ENCODE measurements at regions not wholly inside any gene's neighbourhood (a gene's known extent, or its start where the extent isn't known, plus 50 kb on each side); places are given as distances from the start of the nearest gene placed in this dataset.

DNA sequence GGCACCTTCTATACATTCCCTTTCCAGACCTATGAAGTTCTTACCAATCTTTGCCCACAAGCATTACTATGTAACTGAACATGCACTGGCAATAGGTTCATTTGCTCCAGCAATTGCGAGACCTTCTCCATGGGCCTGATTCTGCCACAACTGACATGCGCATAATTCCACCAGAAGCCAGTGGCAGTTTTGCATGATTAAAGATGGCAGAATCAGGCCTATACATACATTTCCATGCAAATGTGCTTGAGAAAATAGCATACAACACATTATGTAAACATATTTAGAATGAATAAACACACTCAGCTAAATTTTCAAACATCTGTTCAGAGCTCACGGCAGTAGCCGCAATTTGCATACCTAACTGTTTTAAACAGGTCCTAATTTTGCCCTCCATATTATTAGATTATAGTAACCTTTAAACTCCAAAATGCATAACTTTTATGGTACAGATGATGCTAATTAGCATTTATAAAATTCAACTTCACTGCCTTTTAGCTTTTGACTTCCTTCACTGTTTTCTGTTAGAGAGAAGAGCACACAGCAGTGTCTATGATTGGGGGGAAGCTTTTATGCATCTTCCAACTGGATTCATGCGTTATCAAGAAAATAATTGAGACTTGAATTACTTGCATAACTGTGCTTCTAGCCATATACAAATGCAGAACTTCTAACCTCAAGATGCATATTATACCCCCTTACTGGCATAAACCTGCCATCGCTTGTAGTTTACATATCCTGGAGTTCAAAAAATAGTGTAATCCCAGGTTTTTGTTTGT is 155.3 kb upstream of the CDH19 start:
- WGBS (ENCODE audit: insufficient coverage) = 97% methylated on average over 5 of the region's 6 CpGs

DNA sequence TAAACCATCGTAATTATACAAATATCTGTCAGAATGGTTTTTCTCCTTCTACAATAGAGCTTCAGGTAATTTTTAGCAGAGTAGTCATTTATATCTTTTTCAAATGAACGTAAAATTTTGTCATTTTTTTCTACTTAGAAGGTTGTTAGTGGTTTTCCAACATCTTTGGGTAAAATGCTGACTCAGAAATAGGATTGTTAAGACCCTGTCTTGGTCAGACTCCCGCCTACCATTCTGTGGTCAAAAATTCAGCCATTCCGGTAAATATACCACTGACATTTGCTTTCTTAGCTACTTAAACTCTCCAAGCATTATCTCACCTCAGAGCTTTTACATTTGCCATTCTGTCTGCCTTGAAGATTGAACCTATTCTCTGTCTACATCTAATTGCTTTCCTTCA is 154.1 kb upstream of the CDH19 start:
- DNase-seq = no peak
- Histone ChIP-seq H3K4me3 (ENCODE audit: low read length) (no peak overlapping the region), H3K36me3 (ENCODE audit: control insufficient read depth, insufficient read depth, low read length) (no peaks in the 10 kb centered on the region), H3K27me3 (ENCODE audit: control insufficient read depth, insufficient read depth, low read length) (no peaks in the 10 kb centered on the region), H3K4me1 (ENCODE audit: control insufficient read depth, insufficient read depth, low read length) (no peaks in the 10 kb centered on the region), H3K9me3 (ENCODE audit: control insufficient read depth, insufficient read depth, low read length) (no peaks in the 10 kb centered on the region), H3K27ac (ENCODE audit: low read length) (no peak overlapping the region)
- Mint-ChIP-seq H3K4me3 (no peak overlapping the region), H3K27me3 (ENCODE audit: low read depth in 2 of 2) (no peaks in the 10 kb centered on the region), H3K27ac (no peak overlapping the region), H3K9me3 (peaks cover 6 to 10% of the 10 kb centered on the region in 2 donors), H3K36me3 (no peaks in the 10 kb centered on the region), H3K4me1 (no peaks in the 10 kb centered on the region)
- WGBS (ENCODE audit: insufficient coverage) = 84% methylated on average over 3 of the region's 4 CpGs
- no peak for ATAC-seq
- intact Hi-C loops (cut with micrococcal nuclease) = no loop called here
- TF ChIP-seq, protein P1, sequence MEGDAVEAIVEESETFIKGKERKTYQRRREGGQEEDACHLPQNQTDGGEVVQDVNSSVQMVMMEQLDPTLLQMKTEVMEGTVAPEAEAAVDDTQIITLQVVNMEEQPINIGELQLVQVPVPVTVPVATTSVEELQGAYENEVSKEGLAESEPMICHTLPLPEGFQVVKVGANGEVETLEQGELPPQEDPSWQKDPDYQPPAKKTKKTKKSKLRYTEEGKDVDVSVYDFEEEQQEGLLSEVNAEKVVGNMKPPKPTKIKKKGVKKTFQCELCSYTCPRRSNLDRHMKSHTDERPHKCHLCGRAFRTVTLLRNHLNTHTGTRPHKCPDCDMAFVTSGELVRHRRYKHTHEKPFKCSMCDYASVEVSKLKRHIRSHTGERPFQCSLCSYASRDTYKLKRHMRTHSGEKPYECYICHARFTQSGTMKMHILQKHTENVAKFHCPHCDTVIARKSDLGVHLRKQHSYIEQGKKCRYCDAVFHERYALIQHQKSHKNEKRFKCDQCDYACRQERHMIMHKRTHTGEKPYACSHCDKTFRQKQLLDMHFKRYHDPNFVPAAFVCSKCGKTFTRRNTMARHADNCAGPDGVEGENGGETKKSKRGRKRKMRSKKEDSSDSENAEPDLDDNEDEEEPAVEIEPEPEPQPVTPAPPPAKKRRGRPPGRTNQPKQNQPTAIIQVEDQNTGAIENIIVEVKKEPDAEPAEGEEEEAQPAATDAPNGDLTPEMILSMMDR (IDR thresholded peaks at IDR 0.05) = no peak

More for the DNA sequence above, 155.3 kb upstream of the CDH19 start:
- ATAC-seq (no peak), DNase-seq (no peak)
- TF ChIP-seq, protein P1 (IDR thresholded peaks at IDR 0.05) = no peak
- intact Hi-C loops (cut with micrococcal nuclease) = no loop called here
- H3K27ac ChIP-seq (ENCODE audit: low read length) = no peak overlapping the region
- no peak overlapping the region for H3K4me3 Mint-ChIP-seq
- H3K4me3 ChIP-seq (ENCODE audit: low read length) = no peak overlapping the region
- no peak overlapping the region for H3K27ac Mint-ChIP-seq
- peaks cover 6 to 10% of the 10 kb centered on the region in 2 donors for H3K9me3 Mint-ChIP-seq
- H3K4me1 Mint-ChIP-seq = no peaks in the 10 kb centered on the region
- no peaks in the 10 kb centered on the region for H3K9me3 ChIP-seq (ENCODE audit: control insufficient read depth, insufficient read depth, low read length)
- H3K36me3 ChIP-seq (ENCODE audit: control insufficient read depth, insufficient read depth, low read length) = no peaks in the 10 kb centered on the region
- H3K4me1 ChIP-seq (ENCODE audit: control insufficient read depth, insufficient read depth, low read length) = no peaks in the 10 kb centered on the region
- H3K36me3 Mint-ChIP-seq = no peaks in the 10 kb centered on the region
- no peaks in the 10 kb centered on the region for H3K27me3 Mint-ChIP-seq (ENCODE audit: low read depth in 2 of 2)
- H3K27me3 ChIP-seq (ENCODE audit: control insufficient read depth, insufficient read depth, low read length) = no peaks in the 10 kb centered on the region

DNA sequence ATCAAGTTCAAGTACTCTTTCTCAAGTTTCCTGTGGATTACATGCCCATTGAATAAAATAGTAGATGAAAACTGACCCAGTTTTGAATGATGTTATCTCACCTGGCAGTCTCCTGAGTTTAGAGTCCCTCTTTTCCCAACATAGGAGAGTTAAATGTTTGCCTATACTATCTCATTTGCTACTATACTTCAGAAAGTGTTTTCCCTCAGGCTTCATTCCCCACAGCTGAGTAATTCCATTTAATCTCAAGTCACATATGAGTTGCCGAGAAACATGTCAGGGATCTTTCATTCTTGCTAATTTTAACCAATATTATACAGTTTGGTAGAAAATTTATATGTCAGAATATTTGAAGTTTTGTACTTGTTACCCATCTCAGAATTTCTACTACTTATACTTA is 150.4 kb upstream of the CDH19 start:
- no peaks in the 10 kb centered on the region for H3K4me1 Mint-ChIP-seq
- no peak overlapping the region for H3K4me3 ChIP-seq (ENCODE audit: low read length)
- ATAC-seq (no peak), DNase-seq (no peak)
- peaks cover 6 to 12% of the 10 kb centered on the region in 2 donors for H3K9me3 Mint-ChIP-seq
- H3K27ac ChIP-seq (ENCODE audit: low read length) = no peak overlapping the region
- H3K27ac Mint-ChIP-seq = no peak overlapping the region
- no peaks in the 10 kb centered on the region for H3K36me3 Mint-ChIP-seq
- intact Hi-C loops (cut with micrococcal nuclease) = no loop called here
- no CpG with 5 or more reads among the region's 1 CpG for WGBS (ENCODE audit: insufficient coverage)
- TF ChIP-seq, protein P1 (IDR thresholded peaks at IDR 0.05) = no peak
- H3K36me3 ChIP-seq (ENCODE audit: control insufficient read depth, insufficient read depth, low read length) = no peaks in the 10 kb centered on the region
- no peaks in the 10 kb centered on the region for H3K27me3 Mint-ChIP-seq (ENCODE audit: low read depth in 2 of 2)
- H3K9me3 ChIP-seq (ENCODE audit: control insufficient read depth, insufficient read depth, low read length) = no peaks in the 10 kb centered on the region
- H3K27me3 ChIP-seq (ENCODE audit: control insufficient read depth, insufficient read depth, low read length) = no peaks in the 10 kb centered on the region
- no peak overlapping the region for H3K4me3 Mint-ChIP-seq
- no peaks in the 10 kb centered on the region for H3K4me1 ChIP-seq (ENCODE audit: control insufficient read depth, insufficient read depth, low read length)

DNA sequence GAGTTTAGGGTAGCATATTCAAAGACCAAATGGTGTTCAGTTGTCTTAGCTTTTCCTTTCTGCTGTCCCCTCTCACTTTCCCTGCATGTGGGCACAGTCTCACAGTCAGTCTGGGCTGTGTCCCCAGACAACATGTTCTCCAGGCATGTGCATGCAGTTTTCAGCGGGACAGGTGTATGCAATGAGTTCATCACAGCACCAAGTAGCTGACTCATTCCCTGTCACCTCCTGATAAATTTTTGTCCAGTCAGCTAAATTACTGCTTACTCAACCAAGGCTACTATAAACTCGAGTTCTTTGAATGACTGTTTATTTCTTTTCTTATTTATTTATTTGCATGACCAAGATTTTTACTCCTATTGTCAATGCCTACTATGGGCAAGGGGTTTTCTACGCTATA is 148.8 kb upstream of the CDH19 start:
- Histone ChIP-seq H3K27me3 (ENCODE audit: control insufficient read depth, insufficient read depth, low read length) (no peaks in the 10 kb centered on the region), H3K4me1 (ENCODE audit: control insufficient read depth, insufficient read depth, low read length) (no peaks in the 10 kb centered on the region), H3K27ac (ENCODE audit: low read length) (no peak overlapping the region), H3K4me3 (ENCODE audit: low read length) (no peak overlapping the region), H3K9me3 (ENCODE audit: control insufficient read depth, insufficient read depth, low read length) (no peaks in the 10 kb centered on the region), H3K36me3 (ENCODE audit: control insufficient read depth, insufficient read depth, low read length) (no peaks in the 10 kb centered on the region)
- Mint-ChIP-seq H3K4me3 (no peak overlapping the region), H3K27ac (no peak overlapping the region), H3K27me3 (ENCODE audit: low read depth in 2 of 2) (no peaks in the 10 kb centered on the region), H3K36me3 (no peaks in the 10 kb centered on the region), H3K9me3 (peaks cover 3 to 5% of the 10 kb centered on the region in 2 donors), H3K4me1 (no peaks in the 10 kb centered on the region)
- no peak for DNase-seq
- TF ChIP-seq, protein P1 (IDR thresholded peaks at IDR 0.05) = no peak
- WGBS (ENCODE audit: insufficient coverage) = 91% methylated on average over 2 of the region's 3 CpGs
- no peak for ATAC-seq
- intact Hi-C loops (cut with micrococcal nuclease) = no loop called here

All from natural killer cell (primary cell).